Activated T-helper 1 cell treated with anti-CD3 and anti-CD28 coated beads, Interleukin-2, amount 50 U/mL, for 16 hours (primary cell): ENCODE measurements at regions not wholly inside any gene's neighbourhood (a gene's known extent, or its start where the extent isn't known, plus 50 kb on each side); places are given as distances from the start of the nearest gene placed in this dataset.
"Not testable (repeated sequence)": the region's sequence is repeated elsewhere in the genome, so short reads cannot be mapped to it uniquely, and the experiment has no call there.

Source experiments
- DNase-seq, 2 donors: peaks; one replicate each; pipeline ENCODE4 v3.0.0-alpha.2; 2020; ENCODE audit warnings: low read depth in 1 of 2, low spot score in 1 of 2

DNA sequence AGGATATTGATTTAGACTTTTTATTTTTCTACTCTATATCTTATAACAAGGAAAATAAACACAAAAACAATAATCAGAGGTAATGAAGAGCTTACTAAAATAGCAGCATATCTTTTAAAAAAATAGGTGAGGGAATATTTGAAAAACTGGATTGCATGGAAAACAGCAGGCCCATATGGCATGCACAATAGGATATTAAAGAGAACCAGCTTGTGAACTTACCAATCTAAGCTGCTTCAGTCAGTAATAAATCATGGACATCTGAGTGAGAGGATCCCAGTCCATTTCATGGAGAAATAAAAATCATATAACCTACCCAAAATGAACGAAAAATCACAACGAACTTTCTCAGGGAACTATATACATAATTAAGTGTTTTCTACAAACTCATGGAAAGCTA is 634.6 kb downstream of the ADCYAP1 start:
- DNase-seq = no peak

DNA sequence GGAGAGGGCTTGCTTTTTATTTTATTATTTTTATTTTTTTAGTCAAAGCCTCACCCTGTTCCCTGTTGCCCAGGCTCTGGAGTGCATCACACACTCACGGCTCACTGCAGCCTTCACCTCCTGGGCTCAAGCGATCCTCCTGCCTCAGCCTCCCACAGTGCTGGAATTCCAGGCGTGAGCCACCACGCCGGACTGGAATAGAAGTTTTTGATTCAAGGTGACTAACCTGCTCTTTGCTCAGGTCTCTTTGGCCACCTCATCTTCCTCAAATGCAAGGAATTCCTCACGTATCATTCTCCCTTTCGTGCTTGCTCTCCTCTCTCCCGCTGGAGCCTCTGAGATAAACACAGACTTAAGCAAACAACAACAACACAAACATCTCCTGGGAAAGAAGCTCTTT is 636.8 kb downstream of the ADCYAP1 start:
- no peak for DNase-seq

DNA sequence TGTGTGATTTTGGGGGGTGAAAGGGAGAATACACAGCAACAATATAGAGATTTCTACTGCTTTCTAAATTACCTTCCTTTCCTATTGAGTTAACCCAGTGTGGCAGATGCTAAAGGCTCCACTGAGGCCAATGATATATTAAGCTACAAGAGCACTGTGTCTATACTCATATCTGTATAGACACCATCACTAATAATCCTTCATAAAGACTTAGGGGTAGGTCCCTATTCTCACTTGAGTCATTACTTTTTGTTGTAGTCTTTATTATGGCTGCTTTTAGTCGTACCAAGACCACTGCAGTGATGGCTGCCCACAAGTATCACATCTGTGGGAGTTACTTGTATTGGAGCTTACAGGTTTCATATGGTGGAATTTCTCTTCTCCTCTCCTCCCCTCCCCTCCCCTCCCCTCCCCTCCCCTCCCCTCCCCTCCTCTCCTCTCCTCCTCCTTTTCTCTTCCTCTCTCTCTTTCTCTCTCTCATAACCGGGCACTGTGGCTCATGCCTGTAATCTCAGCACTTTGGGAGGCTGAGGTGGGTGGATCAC is 637.6 kb downstream of the ADCYAP1 start:
- DNase-seq = no peak

DNA sequence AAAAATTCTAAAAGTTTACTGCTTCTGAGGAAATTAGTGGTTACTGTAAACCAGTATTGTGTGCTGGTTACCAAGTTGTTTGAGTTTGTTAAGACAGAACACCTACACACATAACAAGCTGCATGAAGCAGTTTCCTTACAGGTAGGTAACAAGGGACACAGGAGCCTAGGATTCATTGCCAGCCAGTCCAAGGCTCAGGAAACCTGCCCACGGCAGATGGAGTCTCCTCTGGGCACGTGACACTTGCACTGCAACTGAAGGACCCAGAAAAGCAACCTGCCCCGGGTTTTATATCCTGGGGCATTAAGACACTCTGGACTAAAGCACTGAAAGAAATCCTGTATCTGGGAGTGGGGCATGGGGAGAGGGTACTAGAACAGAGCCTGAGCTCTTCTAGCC is 639.3 kb downstream of the ADCYAP1 start:
- DNase-seq = no peak

DNA sequence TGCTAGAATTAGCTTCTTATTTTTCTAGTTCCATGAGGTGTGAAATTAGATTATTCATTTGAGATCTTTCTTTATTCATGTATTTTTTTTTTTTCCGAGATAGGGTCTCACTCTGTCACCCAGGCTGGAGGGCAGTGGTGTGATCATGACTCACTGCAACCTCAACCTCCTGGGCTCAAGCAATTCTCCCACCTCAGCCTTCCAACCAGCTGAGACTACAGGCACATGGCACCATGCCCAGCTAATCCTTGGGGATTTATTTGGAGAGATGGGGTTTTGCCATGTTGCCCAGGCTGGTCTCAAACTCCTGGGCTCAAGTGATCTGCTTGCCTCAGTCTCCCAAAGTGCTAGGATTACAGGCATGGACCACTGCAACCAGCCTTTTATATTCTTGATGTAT is 653.0 kb downstream of the ADCYAP1 start:
- DNase-seq = not testable (repeated sequence)

DNA sequence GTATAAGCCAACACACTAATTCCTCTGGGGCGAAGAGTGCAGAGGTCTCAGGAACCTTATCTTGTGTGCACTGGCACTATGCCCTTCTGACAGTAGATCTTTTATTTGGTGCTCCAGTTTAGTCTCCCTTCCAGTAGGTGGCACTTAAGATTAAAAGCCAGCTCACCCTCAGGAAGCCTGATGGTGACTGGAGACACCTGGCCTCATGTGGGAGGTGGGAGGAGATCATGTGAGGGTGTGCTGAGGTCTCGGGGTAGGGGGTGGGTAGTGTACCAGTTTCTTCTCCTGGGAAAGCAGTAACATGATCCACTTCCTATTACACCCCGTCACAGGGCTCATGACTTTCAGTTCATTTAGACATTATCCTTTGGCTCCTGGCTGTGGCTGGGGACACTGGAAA is 654.9 kb downstream of the ADCYAP1 start:
- no peak for DNase-seq

DNA sequence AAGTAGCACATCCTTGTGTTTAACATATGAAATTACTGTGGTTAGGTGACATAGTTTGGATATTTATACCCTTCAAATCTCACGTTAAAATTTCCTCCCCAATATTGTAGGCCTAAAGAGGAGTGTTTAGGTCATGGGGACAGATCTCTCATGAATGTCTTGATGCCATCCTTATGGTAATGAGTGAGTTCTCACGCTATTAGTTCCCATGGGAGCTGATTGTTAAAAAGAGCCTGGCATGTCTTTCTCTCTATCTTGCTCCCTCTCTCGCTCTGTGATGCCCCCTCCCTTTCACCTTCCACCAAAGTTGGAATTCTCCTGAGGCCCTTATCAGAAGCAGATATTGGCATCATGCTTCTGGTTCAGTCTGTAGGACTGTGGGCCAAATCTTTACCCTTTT is 660.1 kb downstream of the ADCYAP1 start:
- no peak for DNase-seq

DNA sequence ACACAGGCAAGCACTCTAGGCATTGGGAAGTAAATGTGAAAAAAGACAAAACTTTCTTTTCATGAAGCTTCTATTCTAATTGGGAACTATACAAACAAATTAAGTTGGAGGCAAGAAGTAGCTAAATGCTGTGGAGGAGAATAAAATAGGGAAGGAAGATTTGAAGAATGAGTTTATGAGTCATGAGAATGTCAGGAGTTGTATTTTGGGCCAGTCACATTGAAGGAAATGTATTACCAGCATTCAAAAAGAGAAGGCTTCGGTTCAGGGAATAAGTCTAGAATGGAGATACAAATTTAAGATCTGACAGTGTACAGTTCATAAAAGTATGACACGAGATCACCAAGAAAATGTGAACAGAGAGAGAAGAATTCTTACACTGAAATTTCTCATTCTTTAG is 666.5 kb downstream of the ADCYAP1 start:
- DNase-seq = no peak

DNA sequence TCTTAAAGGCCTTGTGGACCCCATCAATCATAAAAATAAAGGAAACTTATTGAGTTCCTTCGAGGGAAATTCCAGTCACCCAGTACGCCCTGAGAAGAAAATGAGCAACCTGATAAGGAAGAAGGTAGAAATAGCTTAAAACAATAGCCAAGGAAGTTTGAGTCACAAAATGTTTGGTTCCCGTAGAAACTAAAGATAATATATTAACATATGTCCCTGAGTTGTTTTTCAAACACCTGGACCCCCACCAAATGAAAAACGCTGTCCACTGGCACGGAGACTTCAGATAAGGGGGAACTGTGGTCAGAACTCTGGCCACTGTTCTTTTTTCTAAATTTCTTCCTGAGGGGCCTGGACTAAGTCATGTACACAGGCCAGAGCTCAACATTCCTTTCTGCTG is 669.1 kb downstream of the ADCYAP1 start:
- no peak for DNase-seq

DNA sequence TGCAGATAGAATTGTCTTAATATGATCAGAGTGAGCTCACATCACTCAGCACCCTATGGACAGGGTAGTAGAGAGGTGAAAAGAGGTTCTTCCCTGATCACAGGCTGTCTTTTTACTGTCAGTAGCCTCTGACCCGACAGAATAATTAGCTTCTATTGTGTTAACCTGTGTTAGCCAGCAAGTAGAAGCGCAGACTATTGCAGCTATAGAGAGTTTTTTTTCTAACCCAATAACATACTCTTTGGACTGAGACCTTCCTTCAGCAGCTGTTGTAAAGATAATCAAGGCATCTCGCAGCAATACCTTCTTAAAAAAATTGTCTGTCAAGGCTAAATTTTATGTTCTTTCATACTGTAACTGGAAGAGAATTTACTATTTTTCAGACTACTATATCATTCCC is 670.4 kb downstream of the ADCYAP1 start:
- no peak for DNase-seq

DNA sequence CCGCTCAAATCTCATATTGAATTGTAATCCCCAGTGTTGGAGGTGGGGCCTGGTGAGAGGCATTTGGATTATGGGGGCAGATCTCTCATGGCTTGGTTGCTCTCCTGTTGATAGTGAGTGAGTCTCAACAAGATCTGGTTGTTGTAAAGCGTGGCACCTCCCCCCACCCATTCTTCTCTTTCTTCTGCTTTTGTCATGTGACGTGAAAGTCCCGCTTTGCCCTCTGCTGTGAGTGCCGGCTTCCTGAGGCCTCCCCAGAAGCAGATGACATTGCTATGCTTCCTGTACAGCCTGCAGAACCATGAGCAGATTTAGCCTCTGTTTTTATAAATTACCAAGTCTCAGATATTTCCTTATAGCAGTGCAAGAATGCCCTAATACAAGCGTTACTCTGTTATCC is 673.8 kb downstream of the ADCYAP1 start:
- no peak for DNase-seq

DNA sequence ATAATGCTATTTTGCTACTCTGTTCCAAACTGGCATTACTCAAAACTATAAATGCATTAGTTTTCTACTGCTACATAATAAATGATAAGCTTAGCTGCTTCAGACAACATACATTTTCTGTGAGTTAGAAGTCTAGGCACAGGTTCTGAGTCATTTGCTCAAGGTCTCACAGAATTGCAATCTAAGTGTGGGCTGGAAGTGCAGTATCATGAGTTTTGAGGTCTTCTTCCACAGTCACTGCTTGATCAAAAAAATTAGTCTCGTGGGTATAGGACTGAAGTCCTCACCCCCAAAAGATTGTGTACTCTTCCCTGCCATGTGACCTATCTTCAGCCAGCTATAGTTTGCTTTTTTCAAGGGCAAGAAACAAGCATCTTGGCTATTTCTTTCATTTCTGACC is 676.9 kb downstream of the ADCYAP1 start:
- no peak for DNase-seq

DNA sequence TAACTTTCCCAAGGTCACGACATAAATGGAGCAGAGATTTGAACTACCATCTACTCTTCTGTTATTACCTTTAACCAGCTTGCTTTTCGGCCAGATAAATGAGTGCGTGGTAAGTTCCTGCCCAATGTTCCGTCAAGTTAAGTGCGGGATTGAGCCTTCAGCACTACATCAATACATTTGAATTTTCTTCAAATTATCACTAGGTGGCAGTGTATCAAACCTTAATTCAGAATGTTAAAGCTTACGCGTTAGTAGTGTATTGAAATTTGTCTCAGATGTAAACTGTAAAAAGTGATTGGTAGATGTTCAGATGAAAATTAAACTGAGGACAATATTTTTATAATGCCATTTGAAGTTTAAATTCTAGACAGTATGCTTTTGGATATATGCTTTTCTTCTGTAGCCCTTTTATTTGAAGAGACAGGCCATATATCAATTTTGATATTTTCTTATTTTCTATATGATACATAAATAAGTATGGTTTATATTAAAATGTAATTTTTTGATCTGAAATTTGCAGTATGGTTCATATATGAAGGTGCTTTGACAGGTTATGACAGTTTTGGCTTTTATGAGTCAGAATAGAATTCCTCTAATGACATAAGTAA is 681.3 kb downstream of the ADCYAP1 start:
- no peak for DNase-seq

DNA sequence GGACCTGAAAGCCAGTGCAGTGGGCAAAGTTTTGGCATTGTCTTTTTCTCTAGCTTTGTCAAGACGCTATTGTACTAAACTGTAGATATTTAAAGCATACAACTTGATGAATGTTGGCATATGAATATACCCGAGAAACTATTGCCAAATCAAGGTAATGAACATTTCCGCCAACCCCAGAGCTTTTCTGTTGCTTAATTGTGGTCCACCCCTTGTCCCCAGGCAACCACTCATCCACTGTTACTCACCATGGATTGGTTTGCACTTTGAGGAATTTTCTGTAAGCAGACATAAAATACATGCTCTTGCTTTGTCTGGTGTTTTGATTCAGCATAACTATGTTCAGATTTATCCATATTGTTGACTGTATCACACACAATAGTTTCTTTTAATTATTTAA is 688.4 kb downstream of the ADCYAP1 start:
- no peak for DNase-seq

DNA sequence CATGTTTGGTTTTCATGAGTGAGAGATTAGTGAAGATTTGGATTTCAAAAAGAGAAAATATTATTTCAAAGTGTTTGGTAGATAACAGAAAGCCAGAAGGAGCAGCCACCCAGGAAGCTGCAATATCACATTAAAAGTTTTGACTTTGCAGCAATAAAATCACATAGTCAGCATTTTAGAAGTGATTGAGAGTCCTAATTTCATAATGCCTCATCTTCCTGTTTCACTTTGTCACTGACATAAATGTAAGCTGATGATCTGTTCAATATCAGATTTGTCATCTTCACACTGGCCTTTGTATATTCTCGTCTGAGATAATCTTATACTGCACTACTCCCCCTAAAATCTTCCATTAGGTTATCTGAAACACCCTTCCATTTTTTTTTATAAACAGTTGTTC is 690.5 kb downstream of the ADCYAP1 start:
- no peak for DNase-seq

DNA sequence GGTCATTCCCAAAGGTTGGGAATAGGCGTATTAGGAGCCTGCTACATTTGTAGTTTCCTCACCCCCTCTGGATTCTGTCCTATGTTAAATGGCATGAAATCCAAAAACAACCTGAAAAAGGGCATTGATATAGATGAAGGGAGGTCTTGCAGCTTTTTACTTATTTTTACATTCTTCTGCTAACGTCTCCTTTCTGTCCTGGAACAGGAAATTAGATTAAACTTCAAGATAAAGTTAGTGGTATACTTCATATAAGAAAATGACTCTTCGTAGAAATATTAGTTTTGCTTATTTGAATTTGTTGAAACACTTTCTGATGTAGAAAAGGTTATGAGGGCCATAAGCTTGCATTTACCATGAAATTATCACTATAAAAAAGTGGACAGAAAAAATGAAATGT is 694.5 kb downstream of the ADCYAP1 start:
- DNase-seq = no peak

DNA sequence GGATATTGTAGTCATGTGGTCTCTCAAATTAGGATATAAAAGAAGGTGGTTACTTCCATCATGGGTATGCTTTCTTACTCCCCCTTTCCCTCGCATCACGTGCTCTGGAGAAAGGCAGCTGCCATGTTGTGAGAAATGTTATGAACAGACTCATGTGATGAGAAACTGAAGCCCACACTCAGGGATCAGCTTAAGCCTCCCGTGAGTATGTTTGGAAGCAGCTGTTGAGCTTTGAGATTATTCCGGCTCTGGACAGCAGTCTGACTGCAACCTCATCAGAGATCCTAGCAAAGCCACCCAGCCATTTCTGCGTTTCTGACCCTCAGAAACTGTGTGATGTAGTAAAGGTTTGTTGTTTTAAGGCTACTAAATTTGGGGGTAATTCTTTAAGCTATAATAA is 700.1 kb downstream of the ADCYAP1 start:
- no peak for DNase-seq

DNA sequence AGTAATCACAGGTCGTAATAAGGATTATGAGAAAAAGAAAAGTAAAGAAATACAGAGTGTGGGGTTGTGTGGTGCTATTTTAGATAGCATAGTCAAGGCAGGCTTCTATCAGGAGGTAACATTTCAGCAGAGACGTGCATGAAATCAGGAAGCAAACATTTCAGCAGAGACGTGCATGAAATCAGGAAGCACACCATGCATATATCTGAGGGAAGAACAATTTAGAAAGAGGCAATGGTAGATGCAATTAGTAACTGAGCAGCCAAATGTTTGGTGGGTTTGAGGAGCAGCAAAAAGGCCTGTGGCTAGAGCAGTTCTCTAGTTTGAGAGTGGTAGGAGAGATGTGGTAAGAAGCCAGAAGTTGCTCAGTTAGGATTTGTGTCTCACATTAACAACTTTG is 713.7 kb downstream of the ADCYAP1 start:
- DNase-seq = no peak

DNA sequence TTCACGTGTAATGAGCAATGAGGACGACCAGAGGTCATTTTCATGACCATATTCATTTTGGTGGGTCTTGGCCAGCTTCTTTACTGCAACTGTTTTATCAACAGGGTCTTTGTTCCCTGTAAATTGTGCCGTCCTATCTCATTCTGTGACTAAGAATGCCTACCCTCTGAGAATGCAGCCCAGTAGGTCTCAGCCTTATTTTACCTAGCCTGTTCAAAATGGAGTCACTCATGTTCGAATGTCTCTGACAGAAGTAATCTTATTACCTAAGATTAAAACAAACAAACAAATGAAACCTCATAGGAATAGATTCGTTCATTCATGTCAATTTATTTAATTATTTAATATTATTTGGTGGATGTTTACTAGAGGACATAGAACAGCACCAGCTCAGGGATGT is 714.8 kb downstream of the ADCYAP1 start:
- no peak for DNase-seq

DNA sequence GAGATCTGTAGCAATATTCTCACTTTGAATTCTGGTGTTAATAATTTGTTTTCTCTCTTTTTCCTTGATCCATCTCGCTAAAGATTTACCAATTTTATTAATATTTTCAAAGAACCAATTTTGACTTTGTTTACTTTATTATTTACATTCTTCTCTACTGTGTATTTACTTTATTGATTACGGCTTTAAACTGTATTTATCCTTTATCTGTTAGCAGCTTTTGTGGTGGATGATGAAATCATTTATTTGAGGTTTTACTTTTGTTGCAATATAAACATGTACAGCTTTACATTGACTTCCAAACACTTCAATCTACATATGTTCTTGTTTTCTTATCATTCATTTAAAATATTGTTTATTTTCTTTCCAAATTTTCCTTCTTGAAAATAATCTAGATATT is 719.9 kb downstream of the ADCYAP1 start:
- no peak for DNase-seq

DNA sequence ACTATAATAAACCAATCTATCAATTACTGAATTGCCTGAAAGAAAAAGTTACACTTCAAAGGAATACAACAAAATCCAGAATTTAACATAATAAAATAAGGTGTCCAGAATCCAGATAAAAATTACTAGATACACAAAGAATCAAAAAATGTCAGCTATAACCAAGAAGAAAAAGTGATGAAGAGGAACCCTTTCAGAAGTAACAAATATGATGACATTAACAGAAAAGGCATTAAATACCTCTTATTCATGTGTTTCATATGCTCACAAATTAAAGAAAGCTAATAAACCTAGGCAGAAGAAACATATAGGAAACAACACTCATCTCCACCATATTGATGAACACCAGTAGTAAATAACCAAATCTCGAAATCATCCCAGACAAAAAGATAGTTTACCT is 722.8 kb downstream of the ADCYAP1 start:
- no peak for DNase-seq

DNA sequence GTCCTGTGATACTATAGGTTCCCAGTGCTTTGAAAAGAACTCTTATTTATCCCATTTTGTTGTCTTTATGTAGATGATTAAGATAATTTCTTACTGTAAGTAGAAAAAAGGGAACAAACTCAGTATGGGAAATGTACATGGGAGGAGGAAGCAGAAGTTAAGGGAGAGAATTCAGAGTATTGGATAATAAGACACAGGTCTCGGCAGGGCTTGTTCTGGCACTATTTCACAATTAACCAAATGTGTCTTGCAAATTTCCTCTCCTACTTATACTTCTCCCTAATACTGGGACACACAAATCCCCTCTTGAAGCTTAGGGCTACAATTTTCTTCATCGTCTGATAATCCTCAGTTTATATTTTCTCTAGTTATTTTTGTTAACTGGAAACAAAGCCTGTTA is 744.0 kb downstream of the ADCYAP1 start:
- DNase-seq = no peak

DNA sequence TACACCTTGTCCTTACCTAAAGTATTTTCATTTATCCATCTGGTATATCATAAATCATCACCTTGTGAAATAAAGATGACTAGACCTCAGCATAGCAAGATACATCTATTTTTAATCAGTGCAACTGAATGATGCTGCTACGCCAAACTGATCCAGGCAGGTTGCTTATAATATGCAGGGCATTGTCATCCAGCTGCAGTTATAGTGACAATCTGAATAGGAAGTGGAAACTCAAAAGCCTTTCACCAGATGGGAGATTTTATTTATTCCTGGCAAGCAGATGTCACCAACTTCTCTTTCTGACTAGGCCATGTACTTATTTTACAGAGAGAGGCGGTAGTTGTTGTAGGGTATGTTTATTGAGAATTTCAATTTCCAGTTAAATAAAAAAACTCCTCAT is 747.3 kb downstream of the ADCYAP1 start:
- DNase-seq = no peak

DNA sequence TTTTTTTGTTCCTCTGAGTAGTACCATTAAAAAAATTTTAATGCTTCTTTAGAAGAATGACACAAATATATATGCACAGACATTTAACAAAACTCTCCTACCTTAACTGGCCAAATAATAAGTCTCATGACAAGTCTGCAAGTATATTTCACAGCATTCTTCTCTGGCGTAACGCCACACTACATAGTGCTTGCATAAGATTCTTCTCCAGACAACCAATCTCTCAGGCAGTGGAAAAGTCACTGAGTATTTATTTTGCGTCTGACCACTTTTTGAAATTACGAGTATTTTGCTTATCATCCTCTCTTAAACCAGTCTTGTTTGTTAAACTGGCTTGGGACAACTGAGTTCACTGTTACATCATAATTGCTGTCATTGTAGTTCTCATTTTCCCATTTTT is 749.2 kb downstream of the ADCYAP1 start:
- no peak for DNase-seq
